Activated naive CD4-positive, alpha-beta T cell (primary cell): ENCODE measurements at regions not wholly inside any gene's neighbourhood (a gene's known extent, or its start where the extent isn't known, plus 50 kb on each side); places are given as distances from the start of the nearest gene placed in this dataset.

Source experiments
- DNase-seq, 4 experiments: peaks; one replicate each; lab custom pipeline; 2025; lab: John Stamatoyannopoulos, UW

DNA sequence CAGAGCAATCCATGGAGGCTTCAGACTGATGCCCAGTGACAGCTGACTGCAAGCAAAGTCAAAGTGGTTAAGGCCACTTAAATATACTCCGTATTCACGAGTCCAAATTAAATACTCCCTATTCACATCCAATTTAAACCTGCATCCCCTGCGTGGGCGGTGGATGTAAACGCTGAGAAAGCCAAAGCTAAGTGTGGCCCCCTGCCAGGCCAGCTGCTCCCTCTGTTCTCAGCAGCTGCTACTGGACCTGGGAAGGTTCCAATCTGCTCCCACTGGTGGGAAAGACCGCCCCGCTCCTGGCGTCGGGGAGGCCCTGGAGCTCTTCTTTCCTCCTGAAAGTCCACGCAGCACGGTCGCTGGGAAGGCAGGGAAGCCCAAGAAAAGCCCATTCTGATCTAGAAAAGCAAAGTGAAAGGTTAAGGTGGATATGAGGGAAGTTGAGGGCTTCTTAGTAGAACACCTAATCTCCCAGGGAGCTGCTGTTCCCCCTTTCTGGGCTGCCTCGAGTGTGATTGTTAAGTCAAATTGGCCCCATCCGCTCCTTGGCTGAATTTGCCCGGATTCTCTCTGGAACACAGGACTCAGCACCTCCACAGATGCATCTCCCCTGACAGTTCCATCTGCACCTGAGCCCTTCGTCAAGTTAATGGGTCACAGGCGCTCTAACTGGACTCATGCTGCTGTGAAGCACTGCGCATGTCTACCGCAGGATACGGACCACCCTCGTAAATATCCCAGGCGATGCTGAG, 205.5 kb downstream of the USP12 start:
- DNase-seq: no peak

DNA sequence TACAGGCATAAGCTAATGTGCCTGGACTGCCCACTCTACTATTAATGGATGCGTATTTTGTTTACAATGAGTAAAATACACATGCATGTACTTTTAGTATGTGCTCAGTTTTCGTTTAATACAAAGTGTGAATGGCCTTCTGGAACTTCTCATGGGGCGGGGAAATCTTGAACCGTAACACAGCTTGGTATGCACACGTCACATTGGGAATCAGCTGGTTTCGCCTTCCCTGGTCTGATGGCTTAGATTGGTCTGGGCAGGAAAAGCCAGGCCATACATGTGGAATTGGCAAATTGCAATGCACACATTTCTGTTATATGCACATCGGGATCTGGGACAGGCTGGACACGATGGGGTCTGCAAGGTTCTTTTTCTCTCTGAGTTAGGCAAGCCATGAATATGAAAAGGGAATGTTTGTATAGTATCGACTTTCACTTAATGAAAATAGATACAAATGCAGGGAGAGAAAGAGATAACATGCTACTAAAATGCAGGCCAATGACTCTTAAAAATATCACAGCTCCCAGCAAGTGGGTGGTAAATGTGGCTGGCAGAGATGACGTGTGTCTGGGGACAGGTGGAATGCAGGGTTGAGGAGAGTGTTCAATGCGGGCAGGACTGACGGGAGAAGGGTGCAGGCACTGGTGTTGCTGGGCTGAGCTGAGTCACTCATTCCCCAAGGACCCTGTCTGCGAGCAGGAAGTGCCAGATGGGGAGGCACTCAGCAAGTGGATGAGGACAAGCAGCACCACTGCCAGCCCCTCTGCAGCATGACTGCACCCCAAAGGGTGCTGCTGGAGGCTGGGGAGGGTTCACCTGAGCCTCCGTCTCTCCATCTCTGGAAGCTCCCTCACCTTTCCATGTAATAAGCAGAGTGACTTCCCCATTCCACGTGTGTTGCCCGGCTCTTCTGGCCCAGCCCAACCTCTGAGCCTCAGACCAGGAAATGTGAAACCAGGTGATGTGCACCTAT, 204.0 kb upstream of the GPR12 start:
- no peak for DNase-seq

DNA sequence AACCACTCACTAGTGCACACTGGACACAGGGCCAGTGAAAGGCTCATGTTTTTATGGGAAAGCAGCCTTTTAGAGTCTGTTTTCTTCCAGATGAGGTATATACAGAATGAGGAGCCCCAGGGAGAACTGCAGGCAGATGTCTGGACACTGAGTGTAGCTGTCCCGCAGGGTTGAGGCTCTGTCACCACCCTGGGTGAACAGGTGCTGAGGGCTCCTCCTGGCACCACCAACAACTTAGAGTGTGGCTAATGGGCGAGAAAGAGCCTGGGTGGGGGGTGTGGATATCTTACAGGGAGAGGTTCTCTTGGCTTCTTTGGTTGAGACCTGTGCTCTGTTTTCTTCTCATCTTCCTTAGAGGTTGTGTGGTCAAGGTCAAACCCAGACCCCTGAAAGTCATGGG, 202.1 kb upstream of the GPR12 start:
- no peak for DNase-seq

DNA sequence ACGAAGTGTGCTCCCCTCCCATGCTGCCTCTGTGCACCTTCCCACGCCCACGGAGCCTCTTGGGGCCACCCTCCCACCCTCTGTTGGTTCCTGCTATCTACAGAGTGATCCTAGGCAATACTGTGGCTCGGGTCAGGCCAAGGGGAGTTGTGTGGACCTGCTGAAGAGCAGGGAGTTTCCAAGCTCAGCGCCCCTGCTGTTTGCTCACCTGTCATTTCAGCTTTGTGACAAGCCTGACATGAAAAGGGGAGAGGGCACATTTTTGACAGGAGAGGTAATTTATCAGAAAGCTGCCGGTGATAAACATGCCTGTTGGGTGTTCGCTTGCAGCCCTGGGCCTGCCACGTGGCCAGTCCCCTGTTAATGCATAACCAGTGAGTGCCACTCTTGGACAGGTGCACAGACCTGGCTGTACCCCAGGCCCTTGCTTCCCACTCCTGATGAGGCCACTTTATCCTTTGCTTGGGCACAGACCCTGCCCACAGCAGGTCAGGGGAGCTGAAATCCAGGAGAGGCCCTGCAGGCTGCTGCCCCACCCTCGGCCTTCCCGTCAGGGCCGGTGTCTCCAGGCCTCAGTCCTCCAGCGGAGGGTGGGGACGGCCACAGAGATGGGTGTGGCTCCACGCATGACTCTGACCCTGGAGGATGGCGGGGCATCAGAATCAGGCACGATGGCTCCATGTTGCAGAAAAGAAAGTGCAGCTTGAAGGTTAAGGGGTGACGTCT, 201.5 kb upstream of the GPR12 start:
- DNase-seq: no peak

DNA sequence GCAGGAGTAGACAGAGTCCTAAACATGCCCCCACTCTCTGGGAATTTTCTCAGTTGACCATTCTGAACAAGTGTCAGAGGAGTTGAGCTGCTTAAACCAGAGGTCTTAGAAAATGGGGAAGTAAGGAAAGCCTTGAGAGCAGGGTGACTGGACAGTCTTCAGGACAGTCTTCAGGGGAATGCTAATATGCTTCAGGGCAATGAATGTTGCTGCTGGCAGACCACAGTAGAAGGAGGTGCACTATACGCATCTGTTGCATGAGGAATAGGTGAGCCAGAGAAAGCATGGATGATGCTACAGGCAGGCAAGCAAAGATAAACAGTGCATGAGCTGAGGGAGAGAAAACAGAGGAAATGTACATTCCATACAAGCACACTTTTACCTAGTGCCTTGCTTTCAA, 196.6 kb upstream of the GPR12 start:
- DNase-seq: no peak

DNA sequence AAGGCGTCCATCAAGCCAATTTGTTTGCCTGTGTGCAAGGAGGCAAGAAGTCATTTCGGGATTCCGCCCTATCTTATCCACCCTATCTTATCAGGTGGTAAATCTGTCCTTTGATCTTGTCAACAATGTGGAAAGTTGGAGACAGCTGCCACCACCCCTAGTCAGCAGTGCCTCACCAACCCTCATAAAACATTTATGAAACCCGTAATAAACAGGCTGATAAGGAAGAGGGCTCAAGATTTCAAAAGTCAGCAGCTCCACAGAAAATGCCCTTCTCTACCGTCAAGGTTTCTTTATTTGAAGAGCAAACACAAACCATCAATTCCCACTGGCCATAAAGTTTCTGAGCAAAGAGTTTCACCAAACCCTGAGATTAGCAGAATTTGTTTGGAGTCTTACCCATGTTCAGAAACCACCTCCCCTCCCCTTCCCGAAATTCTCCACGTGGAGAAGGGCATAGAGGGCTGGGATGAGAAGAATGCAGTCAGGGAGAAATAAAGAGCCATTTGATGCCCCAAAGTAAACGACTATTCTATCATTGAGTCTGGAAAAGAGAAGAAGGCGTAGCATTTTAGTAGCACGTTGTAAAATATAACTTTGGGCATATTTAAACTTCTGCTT, 196.0 kb upstream of the GPR12 start:
- DNase-seq: no peak

DNA sequence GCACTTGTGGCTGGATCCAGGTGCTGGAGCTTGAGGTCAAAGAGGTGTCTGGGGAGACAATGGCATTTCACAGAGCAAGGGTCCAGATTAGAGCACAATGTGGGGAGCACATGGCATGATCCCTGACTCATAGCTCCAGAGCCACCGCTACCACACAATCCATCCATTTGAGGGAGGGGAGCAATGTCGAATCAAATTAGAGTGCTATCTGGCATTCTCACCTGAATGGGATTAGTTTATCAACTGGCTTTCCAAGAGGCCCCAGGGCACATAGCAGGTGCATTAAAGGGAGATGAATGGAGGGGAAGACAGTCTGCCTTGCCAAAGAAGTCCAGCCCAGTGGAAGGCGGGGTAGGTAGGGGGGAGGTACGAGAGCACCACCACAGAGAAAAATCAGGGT, 194.4 kb upstream of the GPR12 start:
- no peak for DNase-seq

DNA sequence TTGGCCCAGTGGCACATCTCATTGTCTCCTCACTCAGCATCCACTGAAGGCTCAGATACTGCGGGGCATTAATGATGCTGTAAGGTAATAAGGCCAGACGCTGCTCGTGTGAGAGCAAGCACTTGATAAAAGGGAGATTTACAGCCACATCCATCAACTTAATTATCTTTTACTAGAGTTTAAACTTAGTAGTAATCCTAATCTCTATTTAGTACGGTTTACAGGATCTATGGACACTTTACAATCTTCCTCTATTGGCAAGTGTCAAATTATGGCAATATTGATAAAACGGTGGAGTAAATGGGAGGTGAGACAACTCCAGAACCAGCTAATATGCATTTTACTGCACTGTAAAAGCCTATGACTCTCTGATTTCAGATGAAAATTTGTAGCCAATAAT, 192.7 kb upstream of the GPR12 start:
- DNase-seq: no peak

DNA sequence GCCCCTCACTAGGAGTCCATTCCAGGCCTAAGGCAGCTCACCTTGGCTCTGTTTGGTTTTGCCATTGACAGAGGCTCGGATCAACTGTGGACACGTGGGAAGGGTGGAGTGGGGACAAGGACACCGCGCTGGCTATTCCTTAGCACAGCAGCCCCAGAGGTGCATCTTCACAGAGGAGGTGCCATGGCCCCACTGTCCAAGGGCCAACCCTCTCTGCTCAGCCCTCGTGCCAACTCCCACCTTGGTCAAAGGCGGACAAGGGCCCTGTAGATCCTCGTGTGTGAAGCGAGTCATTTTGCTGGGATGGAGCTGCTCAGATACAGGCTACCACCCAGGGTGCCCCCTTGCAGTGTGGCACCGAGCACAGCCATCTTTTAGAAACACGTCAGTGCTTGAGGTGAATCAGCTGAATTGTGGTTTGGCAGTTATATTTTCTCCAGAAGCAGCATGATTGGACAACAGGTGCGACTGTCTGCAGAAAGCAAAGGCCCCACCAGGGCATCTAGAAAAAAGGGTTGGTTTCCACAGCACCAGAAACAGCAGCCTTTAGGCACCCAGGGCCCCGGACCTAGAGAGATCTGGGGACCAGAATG, 192.1 kb upstream of the GPR12 start:
- no peak for DNase-seq

DNA sequence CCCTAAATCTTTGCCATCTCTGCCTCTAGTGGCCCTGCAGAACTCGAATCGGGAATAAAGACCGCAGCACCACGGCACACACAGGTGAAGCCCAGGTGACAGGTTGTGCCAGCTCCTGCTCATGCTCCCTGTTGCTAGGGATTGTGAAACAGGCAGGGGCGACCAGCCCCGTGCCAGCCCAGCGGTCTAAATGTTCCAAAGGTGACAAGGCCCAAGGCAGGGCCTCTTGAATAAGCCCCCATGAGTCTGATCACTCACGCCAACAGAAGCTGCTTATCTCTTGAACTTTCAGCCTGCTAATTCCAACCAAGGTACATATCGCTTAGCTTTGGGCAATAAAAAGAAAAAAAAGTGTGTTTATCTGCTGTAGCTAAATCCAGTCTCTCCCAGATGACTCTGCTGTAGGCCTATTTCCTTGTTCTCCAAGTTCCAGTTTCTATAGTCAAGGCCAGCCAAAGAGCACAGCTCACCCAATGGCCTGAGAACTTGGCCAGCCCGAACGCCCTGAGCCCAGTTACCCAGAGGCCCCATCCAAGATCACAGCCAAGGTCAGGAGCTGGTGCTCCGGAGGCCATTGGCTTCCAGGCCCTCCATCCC, 191.1 kb upstream of the GPR12 start:
- DNase-seq: no peak

DNA sequence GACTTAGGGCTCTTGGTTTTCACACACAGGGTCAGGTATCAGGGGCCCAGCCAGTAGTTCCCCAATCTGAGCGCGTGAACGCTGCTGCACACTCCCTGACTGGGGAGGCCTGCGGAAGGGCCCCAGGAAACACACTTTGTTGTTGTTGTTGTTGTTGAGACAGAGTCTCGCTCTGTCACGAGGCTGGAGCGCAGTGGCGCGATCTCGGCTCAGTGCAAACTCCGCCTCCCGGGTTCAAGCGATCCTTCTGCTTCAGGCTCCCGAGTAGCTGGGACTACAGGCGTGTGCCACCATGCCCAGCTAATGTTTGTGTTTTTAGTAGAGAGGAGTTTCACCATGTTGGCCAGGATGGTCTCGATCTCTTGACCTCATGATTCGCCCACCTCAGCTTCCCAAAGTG, 190.4 kb upstream of the GPR12 start:
- DNase-seq: no peak

DNA sequence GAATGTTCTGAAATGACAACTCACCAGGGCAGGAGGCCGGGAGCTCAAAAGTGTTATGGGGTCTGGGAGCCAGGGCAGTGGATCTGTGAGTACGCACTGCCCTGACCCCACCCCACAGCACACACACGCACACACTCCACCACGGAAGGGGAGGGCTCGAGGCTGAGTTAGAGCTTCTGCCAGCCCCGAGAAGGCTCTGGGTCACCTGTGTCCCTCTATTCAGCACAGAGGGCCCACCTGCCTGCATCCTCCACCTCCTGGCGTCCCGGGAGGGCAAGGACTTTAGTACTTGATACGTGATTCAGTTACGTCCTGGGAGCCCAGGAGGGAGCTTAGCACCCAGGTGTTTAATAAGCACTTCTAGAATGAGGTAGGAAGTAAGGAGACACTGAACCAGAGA, 190.0 kb upstream of the GPR12 start:
- no peak for DNase-seq

DNA sequence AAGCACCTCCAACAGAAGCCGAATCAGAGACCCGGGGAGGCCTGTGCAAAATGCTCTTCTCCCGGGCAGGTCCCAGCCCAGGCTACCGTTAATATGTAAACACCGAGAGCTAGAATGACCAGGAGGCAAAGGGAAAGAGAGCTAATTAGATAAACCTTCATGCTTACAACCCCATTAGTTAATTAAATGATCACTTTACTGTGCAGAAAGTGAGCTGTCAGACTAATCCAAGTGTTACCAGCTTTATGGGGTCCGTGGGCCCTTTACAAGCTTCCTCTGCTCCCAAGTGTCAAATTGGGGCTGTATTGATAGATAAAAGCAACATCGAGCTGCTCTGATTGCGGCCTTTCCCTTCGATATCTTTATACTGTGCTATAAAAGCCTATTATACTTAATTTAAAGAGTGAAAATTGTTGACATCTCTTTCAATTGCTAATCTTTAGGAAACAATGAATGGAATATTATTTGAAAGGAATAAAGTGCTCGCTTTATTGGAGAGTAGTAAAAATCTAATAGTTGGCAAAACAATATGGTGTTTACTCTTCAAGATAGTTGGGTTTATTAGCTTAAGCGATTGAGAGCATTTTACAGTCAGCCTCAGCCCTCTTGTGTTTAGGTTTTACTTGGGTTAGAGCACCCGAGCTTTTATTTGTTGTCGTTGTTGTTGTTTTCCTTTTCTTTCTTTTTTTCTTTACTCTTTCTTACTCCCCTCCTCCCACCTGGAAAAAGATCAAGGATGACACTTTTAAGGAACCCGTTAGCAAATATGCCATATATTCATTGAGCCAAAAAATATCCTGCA, 189.3 kb upstream of the GPR12 start:
- DNase-seq: no peak

DNA sequence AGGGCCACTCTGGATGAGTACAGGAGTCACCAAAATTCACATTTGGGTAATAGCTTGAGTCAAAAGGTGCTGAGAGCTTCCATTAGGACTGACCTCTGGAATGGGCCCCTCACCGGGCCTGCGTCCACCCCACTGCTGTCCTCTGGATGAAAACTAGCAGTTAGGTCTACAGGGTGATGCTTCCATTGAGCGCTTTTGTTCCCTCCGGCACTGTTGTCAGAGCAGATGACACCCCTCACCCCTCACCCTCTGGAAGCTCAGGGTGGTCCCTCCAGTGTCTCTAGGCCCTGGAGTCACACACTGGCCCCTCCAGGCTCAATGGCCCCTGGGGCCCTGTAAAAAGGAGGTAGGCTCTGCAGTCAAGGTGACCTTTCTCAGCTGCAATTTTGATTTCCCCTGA, 187.8 kb upstream of the GPR12 start:
- DNase-seq: no peak

DNA sequence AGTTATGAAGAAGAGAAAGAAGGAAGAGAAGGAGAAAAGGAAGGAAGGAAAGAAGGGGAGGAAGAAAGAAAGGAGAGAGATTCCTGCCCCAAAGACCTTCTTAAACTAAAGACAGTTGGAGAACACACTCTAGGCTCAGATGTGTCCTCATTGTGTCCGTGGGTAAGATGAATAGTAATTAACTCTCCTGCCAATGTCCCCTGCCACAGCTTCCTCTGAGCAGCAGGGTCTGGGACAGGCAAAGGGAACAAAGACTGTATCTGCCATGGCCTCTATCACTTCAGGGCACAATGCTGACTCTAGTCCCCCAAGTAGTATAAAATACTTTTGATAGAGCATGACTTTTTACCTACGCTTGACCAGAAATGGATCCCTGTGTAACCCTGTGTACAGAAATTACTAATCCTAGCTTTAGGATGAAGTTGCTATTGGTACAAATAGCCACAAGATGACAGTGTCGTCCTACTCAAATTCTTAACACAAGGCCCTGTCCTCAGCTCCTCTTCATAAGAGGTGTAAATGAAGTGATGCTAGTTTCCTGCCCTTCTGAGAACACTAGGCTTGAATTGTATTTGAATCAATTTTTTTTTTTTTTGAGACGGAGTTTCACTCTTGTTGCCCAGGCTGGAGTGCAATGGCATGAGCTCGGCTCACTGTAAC, 186.2 kb upstream of the GPR12 start:
- no peak for DNase-seq

DNA sequence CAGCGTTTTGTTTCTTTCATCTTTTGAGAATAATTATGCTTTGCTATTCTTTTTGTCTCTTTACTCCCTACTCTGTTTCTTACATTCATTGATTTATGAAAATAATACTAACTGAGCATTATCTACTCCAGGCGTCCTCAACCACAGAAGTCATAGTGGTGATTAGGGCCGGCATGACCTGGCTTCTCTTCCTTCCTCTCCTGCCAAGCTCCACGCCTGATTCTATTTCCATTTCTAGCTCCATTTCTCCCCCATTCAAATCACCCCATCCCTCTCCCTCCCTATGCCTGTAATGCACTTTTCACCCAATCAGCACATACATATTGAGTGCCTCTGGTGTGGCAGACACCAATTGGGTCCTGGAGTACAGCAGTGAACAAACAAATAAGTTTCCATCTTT, 183.2 kb upstream of the GPR12 start:
- DNase-seq: no peak

DNA sequence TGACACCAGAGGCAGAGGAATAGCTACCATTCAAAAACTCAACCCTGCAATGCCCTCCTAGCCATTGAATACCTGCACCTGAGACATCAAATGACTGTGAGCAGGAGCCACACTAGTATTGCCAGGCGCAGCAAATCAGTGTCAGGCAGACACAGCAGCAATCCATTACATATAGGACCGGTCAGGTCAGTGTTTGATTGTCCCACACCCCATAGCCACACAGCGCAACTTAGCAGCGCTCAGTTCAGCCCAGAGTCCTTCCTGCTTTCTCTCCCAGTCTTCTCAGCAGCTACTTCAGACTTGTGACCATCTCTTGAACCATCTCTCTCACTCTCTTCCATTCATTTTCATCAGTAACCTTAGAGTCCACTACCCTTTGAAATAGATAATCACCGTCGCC, 181.6 kb upstream of the GPR12 start:
- no peak for DNase-seq

DNA sequence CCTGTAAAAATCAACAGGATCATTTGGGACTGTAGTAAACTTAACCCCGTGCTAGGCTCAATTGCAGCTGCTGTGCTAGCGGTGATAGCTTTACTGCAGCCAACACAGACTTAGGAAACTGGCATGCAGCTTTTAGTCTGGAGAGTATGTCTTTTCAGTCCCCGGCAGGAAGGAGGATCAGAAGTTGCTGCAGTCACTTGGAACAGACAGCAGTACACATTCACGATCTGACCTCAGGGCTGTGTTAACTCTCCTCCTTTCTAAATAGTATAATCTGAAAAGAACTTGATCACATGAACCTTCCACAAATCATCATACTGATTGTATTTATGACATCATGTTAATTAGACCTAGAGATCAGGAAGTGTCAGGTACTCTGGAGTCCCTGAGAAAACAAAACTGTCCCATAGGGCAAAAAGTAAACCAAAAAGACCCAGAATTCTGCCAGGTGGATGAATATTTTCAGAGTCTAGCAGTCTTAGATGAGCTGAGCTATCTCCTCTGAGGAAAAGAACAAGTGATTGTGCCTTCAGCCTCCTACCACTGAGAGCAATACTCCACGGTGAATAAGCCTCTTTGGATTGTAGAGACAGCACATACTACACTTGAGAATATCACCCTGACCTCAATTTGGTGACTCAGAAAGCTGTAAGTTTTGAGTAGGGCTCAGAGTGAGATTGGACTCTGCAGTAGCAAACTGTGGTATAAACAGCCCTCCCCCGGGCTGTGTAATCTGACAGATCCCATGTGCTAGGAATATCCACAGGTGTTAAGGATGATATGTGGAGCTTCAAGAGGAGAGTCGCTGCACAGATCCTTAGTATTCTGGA, 181.0 kb upstream of the GPR12 start:
- no peak for DNase-seq

DNA sequence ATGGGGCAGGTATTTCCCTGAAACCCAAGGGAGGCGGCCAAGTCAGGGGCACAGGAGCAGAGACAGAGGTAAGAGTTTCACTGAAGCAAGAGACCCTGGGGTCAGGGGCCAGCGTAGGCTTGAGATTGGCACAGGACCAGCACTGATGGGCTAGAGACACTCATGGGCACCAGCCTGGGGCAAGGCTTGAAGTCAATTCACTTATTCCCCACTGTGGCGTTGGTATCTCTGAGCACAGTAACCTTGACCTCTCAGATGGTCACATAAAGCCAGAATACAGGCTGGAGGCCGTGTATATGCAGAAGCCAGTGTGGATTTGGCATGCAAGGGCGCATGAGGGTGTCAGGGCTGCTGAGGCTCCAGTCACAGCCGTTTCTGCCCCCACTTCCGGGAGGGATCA, 173.5 kb upstream of the GPR12 start:
- no peak for DNase-seq
